SK-MEL-5 (cell line): ENCODE measurements at regions not wholly inside any gene's neighbourhood (a gene's known extent, or its start where the extent isn't known, plus 50 kb on each side); places are given as distances from the start of the nearest gene placed in this dataset.
A peak's percentile ranks its signal among the peaks of the same experiment; 100 is the strongest.
"Not testable (repeated sequence)": the region's sequence is repeated elsewhere in the genome, so short reads cannot be mapped to it uniquely, and the experiment has no call there.

Source experiments
- DNase-seq: peaks from one replicate; pipeline ENCODE4 v3.0.0-alpha.2; 2016; ENCODE audit warnings: low read depth, low spot score
- in situ Hi-C: cut with HindIII; loops from 2 replicates; pipeline ENCODE4 v1.10.0; 2016; ENCODE audit warnings: low sequenced_read_pairs, high pct_unique_total_duplicates, low pct_unique_long_range_greater_than_20kb

- DNase-seq: no peak
- in situ Hi-C loops: no loop called here
Observed at GRCh38 chr1:232859216-232859615, 54.0 kb downstream of the MAP10 start.

- DNase-seq: no peak
- in situ Hi-C loops: no loop called here
Observed at GRCh38 chr1:232861107-232861506, 55.9 kb downstream of the MAP10 start.

- DNase-seq: no peak
- in situ Hi-C loops: no loop called here
Observed at GRCh38 chr1:232863544-232864275, 58.5 kb downstream of the MAP10 start.

- in situ Hi-C loops: no loop called here
- DNase-seq: no peak
Observed at GRCh38 chr1:232865102-232865931, 60.1 kb downstream of the MAP10 start.

GRCh38 chr1:232868793-232869491 lies 63.7 kb downstream of the MAP10 start:
- no peak for DNase-seq
- in situ Hi-C loops: no loop called here

GRCh38 chr1:232871291-232871969 lies 66.2 kb downstream of the MAP10 start:
- in situ Hi-C loops, DNase-seq: not testable (repeated sequence)

GRCh38 chr1:232872284-232872683 lies 67.1 kb downstream of the MAP10 start:
- DNase-seq: no peak
- in situ Hi-C loops: no loop called here

- in situ Hi-C loops: no loop called here
- no peak for DNase-seq
Observed at GRCh38 chr1:232872738-232873137, 67.5 kb downstream of the MAP10 start.

- no peak for DNase-seq
- in situ Hi-C loops: no loop called here
Observed at GRCh38 chr1:232873412-232873811, 68.2 kb downstream of the MAP10 start.

- no peak for DNase-seq
- in situ Hi-C loops: no loop called here
Observed at GRCh38 chr1:232873931-232874330, 68.7 kb downstream of the MAP10 start.

GRCh38 chr1:232875536-232875935 lies 70.3 kb downstream of the MAP10 start:
- in situ Hi-C loops: no loop called here

GRCh38 chr1:232876506-232877364 lies 71.5 kb downstream of the MAP10 start:
- in situ Hi-C loops: no loop called here
- DNase-seq: no peak

More at GRCh38 chr1:232875536-232875935, 70.3 kb downstream of the MAP10 start:
- no peak for DNase-seq

GRCh38 chr1:232877365-232878028 lies 72.3 kb downstream of the MAP10 start:
- in situ Hi-C loops: no loop called here
- no peak for DNase-seq

- DNase-seq: no peak
- in situ Hi-C loops: no loop called here
Observed at GRCh38 chr1:232878086-232878485, 72.3 kb upstream of the NTPCR start.

GRCh38 chr1:232880354-232880753 lies 70.1 kb upstream of the NTPCR start:
- in situ Hi-C loops: no loop called here
- peak; percentile 71 for DNase-seq

- in situ Hi-C loops: no loop called here
Observed at GRCh38 chr1:232883992-232884661, 66.3 kb upstream of the NTPCR start.

More at GRCh38 chr1:232883992-232884661, 66.3 kb upstream of the NTPCR start:
- no peak for DNase-seq
